ENCODE measurements at regions not wholly inside any gene's neighbourhood (a gene's known extent, or its start where the extent isn't known, plus 50 kb on each side); places are given as distances from the start of the nearest gene placed in this dataset. TPM values are rescaled to one million over a fixed set of nuclear protein-coding genes. Genes with fewer than 3 reads are reported as not detected.
"Not testable (repeated sequence)": the region's sequence is repeated elsewhere in the genome, so short reads cannot be mapped to it uniquely, and the experiment has no call there.

DNA sequence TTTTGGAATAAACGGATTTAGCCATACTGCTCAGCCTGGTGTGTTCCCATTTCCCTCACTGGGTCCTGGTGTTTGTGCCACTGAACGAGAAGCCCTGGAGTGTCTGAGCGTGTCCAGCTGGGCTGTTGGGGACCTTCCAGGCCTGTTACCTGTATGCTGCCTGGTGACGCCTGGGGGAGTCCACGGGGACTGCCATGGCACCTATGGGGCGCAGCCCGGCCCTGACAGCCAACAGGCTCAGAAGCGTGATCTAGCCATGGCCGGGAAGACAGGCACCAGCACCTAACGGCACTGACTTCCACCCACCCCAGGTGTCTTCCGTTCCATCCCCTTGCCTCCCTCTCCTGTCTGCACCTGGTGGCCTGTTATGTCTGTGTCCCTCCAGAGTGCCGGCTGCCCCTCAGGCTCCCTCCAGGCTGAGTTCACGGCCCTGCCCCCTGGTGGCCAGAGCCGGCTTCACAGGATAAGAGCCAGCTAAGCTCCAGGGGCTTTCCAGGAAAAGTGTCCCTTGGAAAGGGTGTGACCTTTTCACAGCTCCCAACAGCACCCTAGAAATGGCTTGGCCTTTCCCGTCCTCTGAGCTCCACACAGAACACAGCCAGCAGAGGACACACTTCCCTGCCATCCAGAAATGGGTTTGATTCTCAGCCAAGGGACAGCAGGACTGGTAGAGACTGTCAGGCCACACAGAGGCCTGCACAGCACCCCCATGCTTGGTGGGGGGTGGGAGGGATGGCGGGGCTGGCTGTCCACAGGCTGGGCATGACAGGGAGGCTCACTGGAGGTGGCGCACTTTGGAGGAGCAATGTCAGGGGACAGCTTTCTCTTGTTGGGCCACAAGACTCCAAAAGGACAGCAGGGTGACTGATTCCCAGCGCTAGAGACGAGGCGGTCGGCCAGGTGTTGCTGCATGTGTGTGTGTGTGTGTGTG, 64.0 kb upstream of the LYSMD4 start:
- not testable (repeated sequence) for H3K9ac ChIP-seq (ENCODE audit: low read depth in 1 of 3, low read length in 3 of 3)

DNA sequence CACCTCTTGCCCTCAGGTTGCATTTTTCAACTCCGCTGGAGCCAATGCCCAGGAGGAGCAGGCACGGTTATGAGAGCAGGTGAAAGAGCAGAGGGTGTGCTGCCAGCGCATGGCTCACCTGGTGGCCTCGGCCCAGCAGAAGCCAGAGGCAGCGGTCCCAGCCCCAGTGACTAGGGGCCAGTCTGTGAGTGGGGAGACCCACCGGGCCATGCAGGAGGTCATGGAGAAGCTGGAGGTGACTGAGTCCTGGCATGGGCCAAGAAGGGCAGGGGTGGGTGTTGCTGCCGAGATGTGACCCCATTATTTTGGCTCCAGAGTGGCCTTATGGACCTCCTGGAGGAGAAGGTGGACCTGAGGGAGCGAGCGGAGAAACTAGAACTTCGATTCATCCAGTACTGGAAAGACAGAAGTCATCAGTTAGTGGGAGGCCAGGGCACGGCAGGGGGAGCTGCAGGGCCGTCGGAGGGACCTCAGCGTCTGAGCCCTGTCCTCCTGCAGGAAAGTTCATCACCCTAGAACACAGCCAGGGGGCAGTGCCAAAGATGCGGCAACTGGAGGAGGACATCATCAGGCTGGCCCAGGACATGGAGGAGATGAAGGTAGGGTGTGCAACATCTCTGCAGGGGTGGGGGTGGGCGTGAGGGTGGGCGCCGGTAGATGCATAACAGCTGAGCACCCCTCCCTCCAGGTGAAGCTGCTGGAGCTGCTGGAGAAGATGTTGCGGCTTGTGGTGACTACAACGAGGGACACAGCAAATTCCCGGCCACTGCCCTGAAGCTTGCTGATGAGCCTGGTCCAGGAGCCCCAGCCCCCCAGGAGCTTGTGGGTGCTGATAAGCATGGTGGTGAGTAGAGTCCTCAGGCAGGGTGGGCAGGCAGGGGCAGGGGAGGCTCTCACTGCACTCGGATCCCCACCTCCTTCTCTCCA, 58.9 kb upstream of the LYSMD4 start:
- H3K4me3 ChIP-seq (ENCODE audit: low read length in 3 of 3); H3K36me3 ChIP-seq (ENCODE audit: control insufficient read depth in 3 of 3, insufficient read depth in 3 of 3, low read length in 3 of 3); H3K9ac ChIP-seq (ENCODE audit: low read depth in 1 of 3, low read length in 3 of 3); H3K4me1 ChIP-seq (ENCODE audit: control insufficient read depth in 3 of 3, insufficient read depth in 3 of 3, low read length in 3 of 3); H3K27ac ChIP-seq (ENCODE audit: low read depth, low read length); H3K9me3 ChIP-seq (ENCODE audit: control insufficient read depth in 3 of 3, low read length in 3 of 3); H3K27me3 ChIP-seq (ENCODE audit: control insufficient read depth in 3 of 3, insufficient read depth in 3 of 3, low read length in 3 of 3): not testable (repeated sequence)

More for the DNA sequence above, 64.0 kb upstream of the LYSMD4 start:
- not testable (repeated sequence) for H3K27ac ChIP-seq (ENCODE audit: low read depth, low read length); H3K36me3 ChIP-seq (ENCODE audit: control insufficient read depth in 3 of 3, insufficient read depth in 3 of 3, low read length in 3 of 3); H3K4me1 ChIP-seq (ENCODE audit: control insufficient read depth in 3 of 3, insufficient read depth in 3 of 3, low read length in 3 of 3); H3K9me3 ChIP-seq (ENCODE audit: control insufficient read depth in 3 of 3, low read length in 3 of 3); H3K4me3 ChIP-seq (ENCODE audit: low read length in 3 of 3); H3K27me3 ChIP-seq (ENCODE audit: control insufficient read depth in 3 of 3, insufficient read depth in 3 of 3, low read length in 3 of 3)

DNA sequence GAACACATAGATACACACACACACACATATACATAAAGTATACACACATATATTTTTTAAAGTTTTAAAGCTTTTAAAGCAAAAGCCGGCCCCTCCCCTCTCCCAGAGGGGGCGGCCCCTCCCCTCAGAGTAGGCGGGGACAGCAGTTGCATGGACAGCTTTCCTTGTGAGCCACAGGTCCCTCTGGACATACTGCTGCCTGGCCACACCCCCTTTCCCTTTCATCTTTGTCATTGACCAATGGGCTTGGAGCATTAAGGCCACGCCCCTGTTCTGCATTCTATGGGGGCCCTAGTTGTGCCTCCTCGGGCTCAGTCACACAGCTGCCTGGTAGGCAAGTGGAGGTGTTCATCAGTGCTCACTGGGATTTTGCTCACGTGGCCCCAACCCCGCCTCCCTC, 57.5 kb upstream of the LYSMD4 start:
- not testable (repeated sequence) for H3K4me1 ChIP-seq (ENCODE audit: control insufficient read depth in 3 of 3, insufficient read depth in 3 of 3, low read length in 3 of 3); H3K9me3 ChIP-seq (ENCODE audit: control insufficient read depth in 3 of 3, low read length in 3 of 3); H3K27me3 ChIP-seq (ENCODE audit: control insufficient read depth in 3 of 3, insufficient read depth in 3 of 3, low read length in 3 of 3); H3K27ac ChIP-seq (ENCODE audit: low read depth, low read length); H3K4me3 ChIP-seq (ENCODE audit: low read length in 3 of 3); H3K9ac ChIP-seq (ENCODE audit: low read depth in 1 of 3, low read length in 3 of 3); H3K36me3 ChIP-seq (ENCODE audit: control insufficient read depth in 3 of 3, insufficient read depth in 3 of 3, low read length in 3 of 3)

- H3K4me3 ChIP-seq (ENCODE audit: low read length in 3 of 3) = no peak overlapping the region
- no peak overlapping the region for H3K27ac ChIP-seq (ENCODE audit: low read depth, low read length)
- H3K9me3 ChIP-seq (ENCODE audit: control insufficient read depth in 3 of 3, low read length in 3 of 3) = no peaks in the 10 kb centered on the region
Measured at GRCh38 chr15:99788156-99788555, 54.9 kb upstream of the LYSMD4 start.

GRCh38 chr15:99784800-99785199, 51.6 kb upstream of the LYSMD4 start:
- not testable (repeated sequence) for H3K4me3 ChIP-seq (ENCODE audit: low read length in 3 of 3); H3K4me1 ChIP-seq (ENCODE audit: control insufficient read depth in 3 of 3, insufficient read depth in 3 of 3, low read length in 3 of 3); H3K36me3 ChIP-seq (ENCODE audit: control insufficient read depth in 3 of 3, insufficient read depth in 3 of 3, low read length in 3 of 3); H3K27me3 ChIP-seq (ENCODE audit: control insufficient read depth in 3 of 3, insufficient read depth in 3 of 3, low read length in 3 of 3); H3K9ac ChIP-seq (ENCODE audit: low read depth in 1 of 3, low read length in 3 of 3); H3K9me3 ChIP-seq (ENCODE audit: control insufficient read depth in 3 of 3, low read length in 3 of 3); H3K27ac ChIP-seq (ENCODE audit: low read depth, low read length)

More at GRCh38 chr15:99788156-99788555, 54.9 kb upstream of the LYSMD4 start:
- Histone ChIP-seq H3K36me3 (ENCODE audit: control insufficient read depth in 3 of 3, insufficient read depth in 3 of 3, low read length in 3 of 3) (no peaks in the 10 kb centered on the region), H3K27me3 (ENCODE audit: control insufficient read depth in 3 of 3, insufficient read depth in 3 of 3, low read length in 3 of 3) (peaks cover 0 to 3% (median 0%) of the 10 kb centered on the region in 3 donors), H3K4me1 (ENCODE audit: control insufficient read depth in 3 of 3, insufficient read depth in 3 of 3, low read length in 3 of 3) (no peaks in the 10 kb centered on the region), H3K9ac (ENCODE audit: low read depth in 1 of 3, low read length in 3 of 3) (no peak overlapping the region)

GRCh38 chr15:99783918-99784619, 50.8 kb upstream of the LYSMD4 start:
- not testable (repeated sequence) for H3K9me3 ChIP-seq (ENCODE audit: control insufficient read depth in 3 of 3, low read length in 3 of 3); H3K4me3 ChIP-seq (ENCODE audit: low read length in 3 of 3); H3K27me3 ChIP-seq (ENCODE audit: control insufficient read depth in 3 of 3, insufficient read depth in 3 of 3, low read length in 3 of 3); H3K9ac ChIP-seq (ENCODE audit: low read depth in 1 of 3, low read length in 3 of 3); H3K4me1 ChIP-seq (ENCODE audit: control insufficient read depth in 3 of 3, insufficient read depth in 3 of 3, low read length in 3 of 3); H3K36me3 ChIP-seq (ENCODE audit: control insufficient read depth in 3 of 3, insufficient read depth in 3 of 3, low read length in 3 of 3); H3K27ac ChIP-seq (ENCODE audit: low read depth, low read length)

Small RNA genes in the stretch of these regions (small RNA-seq; reads per million reads assigned to genes)
- gene RN7SL484P = not detected
